ENCODE measurements at regions not wholly inside any gene's neighbourhood (a gene's known extent, or its start where the extent isn't known, plus 50 kb on each side); places are given as distances from the start of the nearest gene placed in this dataset.
"Not testable (repeated sequence)": the region's sequence is repeated elsewhere in the genome, so short reads cannot be mapped to it uniquely, and the experiment has no call there.

GRCh38 chr5:108467563-108467962, 85.7 kb upstream of the FBXL17 start:
- Histone ChIP-seq H3K27me3 (no peaks in the 10 kb centered on the region), H3K27ac (no peak overlapping the region), H3K36me3 (no peaks in the 10 kb centered on the region), H3K9me3 (no peaks in the 10 kb centered on the region), H3K4me1 (no peaks in the 10 kb centered on the region), H3K4me3 (no peak overlapping the region)
- no peak for DNase-seq
- intact Hi-C loops (cut with DNase I; ENCODE audit: low total_unique reads) = no loop called here
- TF ChIP-seq POLR2A (IDR thresholded peaks at IDR 0.05) = no peak
- TF ChIP-seq, protein P1, sequence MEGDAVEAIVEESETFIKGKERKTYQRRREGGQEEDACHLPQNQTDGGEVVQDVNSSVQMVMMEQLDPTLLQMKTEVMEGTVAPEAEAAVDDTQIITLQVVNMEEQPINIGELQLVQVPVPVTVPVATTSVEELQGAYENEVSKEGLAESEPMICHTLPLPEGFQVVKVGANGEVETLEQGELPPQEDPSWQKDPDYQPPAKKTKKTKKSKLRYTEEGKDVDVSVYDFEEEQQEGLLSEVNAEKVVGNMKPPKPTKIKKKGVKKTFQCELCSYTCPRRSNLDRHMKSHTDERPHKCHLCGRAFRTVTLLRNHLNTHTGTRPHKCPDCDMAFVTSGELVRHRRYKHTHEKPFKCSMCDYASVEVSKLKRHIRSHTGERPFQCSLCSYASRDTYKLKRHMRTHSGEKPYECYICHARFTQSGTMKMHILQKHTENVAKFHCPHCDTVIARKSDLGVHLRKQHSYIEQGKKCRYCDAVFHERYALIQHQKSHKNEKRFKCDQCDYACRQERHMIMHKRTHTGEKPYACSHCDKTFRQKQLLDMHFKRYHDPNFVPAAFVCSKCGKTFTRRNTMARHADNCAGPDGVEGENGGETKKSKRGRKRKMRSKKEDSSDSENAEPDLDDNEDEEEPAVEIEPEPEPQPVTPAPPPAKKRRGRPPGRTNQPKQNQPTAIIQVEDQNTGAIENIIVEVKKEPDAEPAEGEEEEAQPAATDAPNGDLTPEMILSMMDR (IDR thresholded peaks at IDR 0.05) = no peak

GRCh38 chr5:108461628-108462367, 79.9 kb upstream of the FBXL17 start:
- no peaks in the 10 kb centered on the region for H3K4me1 ChIP-seq
- no peak overlapping the region for H3K27ac ChIP-seq
- intact Hi-C loops (cut with DNase I; ENCODE audit: low total_unique reads) = no loop called here
- no peaks in the 10 kb centered on the region for H3K9me3 ChIP-seq
- TF ChIP-seq POLR2A (IDR thresholded peaks at IDR 0.05) = no peak
- TF ChIP-seq, protein P1 (IDR thresholded peaks at IDR 0.05) = no peak
- H3K36me3 ChIP-seq = no peaks in the 10 kb centered on the region
- H3K27me3 ChIP-seq = no peaks in the 10 kb centered on the region
- H3K4me3 ChIP-seq = no peak overlapping the region
- DNase-seq = no peak

DNA sequence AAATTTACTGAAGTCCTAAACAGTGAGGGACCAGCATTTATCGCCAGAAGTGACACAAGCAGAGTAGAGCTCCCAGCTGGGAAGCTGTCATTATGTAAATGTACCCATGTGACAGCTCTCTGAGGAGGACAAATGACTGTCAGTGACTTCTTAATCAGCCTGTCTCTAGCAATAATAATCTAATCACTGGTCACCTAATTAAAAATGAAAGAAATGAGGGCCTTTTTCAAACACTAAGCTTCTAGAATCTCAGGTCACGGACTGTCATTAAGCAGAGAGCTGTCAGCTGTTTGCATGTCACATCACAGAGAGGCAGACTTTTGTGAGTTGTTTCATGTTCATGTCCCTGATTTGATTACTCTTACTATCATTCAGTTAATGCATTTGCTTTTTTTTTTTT, 77.9 kb upstream of the FBXL17 start:
- H3K4me1 ChIP-seq = no peaks in the 10 kb centered on the region
- intact Hi-C loops (cut with DNase I; ENCODE audit: low total_unique reads) = no loop called here

DNA sequence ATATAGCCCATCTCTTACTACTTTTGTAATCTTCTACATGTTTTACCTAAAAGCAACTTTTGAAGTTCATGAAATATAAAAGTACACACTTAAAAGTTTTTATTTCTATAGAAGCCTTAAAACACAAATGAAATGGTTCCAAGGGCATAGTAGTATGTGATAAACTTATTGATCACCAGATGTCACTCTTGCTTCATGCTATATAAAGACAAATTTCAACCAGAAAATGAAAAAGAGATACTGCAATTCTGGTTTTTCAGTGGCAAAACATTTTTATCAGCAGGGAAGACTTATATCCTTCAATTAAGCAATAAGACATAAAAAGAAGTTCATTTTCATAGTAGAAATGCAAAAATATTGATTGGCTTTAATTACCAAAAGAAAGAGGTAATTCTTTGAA, 69.4 kb upstream of the FBXL17 start:
- H3K4me1 ChIP-seq = no peaks in the 10 kb centered on the region
- no peaks in the 10 kb centered on the region for H3K36me3 ChIP-seq
- no peaks in the 10 kb centered on the region for H3K9me3 ChIP-seq
- no peaks in the 10 kb centered on the region for H3K27me3 ChIP-seq
- H3K27ac ChIP-seq = no peak overlapping the region
- no peak overlapping the region for H3K4me3 ChIP-seq
- no peak for DNase-seq
- intact Hi-C loops (cut with DNase I; ENCODE audit: low total_unique reads) = no loop called here
- TF ChIP-seq, protein P1 (IDR thresholded peaks at IDR 0.05) = no peak
- no peak for TF ChIP-seq POLR2A (IDR thresholded peaks at IDR 0.05)

More for the DNA sequence above, 77.9 kb upstream of the FBXL17 start:
- TF ChIP-seq POLR2A (IDR thresholded peaks at IDR 0.05) = no peak
- TF ChIP-seq, protein P1 (IDR thresholded peaks at IDR 0.05) = no peak
- H3K4me3 ChIP-seq = no peak overlapping the region
- DNase-seq = no peak
- no peak overlapping the region for H3K27ac ChIP-seq
- no peaks in the 10 kb centered on the region for H3K36me3 ChIP-seq
- H3K27me3 ChIP-seq = no peaks in the 10 kb centered on the region
- no peaks in the 10 kb centered on the region for H3K9me3 ChIP-seq

GRCh38 chr5:108444130-108444529, 62.2 kb upstream of the FBXL17 start:
- H3K36me3 ChIP-seq; H3K4me1 ChIP-seq; H3K27ac ChIP-seq; intact Hi-C loops (cut with DNase I; ENCODE audit: low total_unique reads); H3K9me3 ChIP-seq; H3K4me3 ChIP-seq; H3K27me3 ChIP-seq; DNase-seq: not testable (repeated sequence)

- H3K27ac ChIP-seq; DNase-seq; H3K9me3 ChIP-seq; H3K4me1 ChIP-seq; H3K4me3 ChIP-seq; H3K27me3 ChIP-seq; intact Hi-C loops (cut with DNase I; ENCODE audit: low total_unique reads); H3K36me3 ChIP-seq: not testable (repeated sequence)
Measured at GRCh38 chr5:108442063-108442651, 60.3 kb upstream of the FBXL17 start.
